ENCODE measurements at regions not wholly inside any gene's neighbourhood (a gene's known extent, or its start where the extent isn't known, plus 50 kb on each side); places are given as distances from the start of the nearest gene placed in this dataset.

DNA sequence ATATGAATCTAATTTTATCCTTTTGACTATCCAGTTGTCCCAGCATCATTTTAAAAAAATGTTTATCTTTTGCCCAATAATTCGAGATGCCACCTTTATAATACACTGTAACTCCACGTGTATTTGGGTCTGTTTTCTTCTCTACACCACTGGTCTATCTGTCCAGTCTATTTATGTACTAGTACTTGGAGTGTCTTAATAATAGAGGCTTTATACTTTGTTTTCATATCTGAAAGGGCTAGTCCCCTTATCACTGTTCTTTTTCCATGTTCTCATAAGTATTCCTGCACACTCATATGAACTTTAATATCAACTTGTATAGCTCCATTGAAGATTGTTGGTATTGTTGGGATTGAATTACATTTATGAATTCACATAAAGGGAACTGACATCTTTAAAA is 101.1 kb upstream of the RMP24 start:
- Histone ChIP-seq H3K27ac (no peak overlapping the region), H3K4me3 (no peak overlapping the region)
- TF ChIP-seq, protein P1, sequence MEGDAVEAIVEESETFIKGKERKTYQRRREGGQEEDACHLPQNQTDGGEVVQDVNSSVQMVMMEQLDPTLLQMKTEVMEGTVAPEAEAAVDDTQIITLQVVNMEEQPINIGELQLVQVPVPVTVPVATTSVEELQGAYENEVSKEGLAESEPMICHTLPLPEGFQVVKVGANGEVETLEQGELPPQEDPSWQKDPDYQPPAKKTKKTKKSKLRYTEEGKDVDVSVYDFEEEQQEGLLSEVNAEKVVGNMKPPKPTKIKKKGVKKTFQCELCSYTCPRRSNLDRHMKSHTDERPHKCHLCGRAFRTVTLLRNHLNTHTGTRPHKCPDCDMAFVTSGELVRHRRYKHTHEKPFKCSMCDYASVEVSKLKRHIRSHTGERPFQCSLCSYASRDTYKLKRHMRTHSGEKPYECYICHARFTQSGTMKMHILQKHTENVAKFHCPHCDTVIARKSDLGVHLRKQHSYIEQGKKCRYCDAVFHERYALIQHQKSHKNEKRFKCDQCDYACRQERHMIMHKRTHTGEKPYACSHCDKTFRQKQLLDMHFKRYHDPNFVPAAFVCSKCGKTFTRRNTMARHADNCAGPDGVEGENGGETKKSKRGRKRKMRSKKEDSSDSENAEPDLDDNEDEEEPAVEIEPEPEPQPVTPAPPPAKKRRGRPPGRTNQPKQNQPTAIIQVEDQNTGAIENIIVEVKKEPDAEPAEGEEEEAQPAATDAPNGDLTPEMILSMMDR (IDR thresholded peaks at IDR 0.05): no peak
- DNase-seq (ENCODE audit: low spot score): no peak

- TF ChIP-seq, protein P1 (IDR thresholded peaks at IDR 0.05): no peak
- Histone ChIP-seq H3K27ac (no peak overlapping the region), H3K4me3 (no peak overlapping the region)
- no peak for DNase-seq (ENCODE audit: low spot score)
Observed at GRCh38 chr18:35875566-35875965, 96.9 kb upstream of the RMP24 start.

DNA sequence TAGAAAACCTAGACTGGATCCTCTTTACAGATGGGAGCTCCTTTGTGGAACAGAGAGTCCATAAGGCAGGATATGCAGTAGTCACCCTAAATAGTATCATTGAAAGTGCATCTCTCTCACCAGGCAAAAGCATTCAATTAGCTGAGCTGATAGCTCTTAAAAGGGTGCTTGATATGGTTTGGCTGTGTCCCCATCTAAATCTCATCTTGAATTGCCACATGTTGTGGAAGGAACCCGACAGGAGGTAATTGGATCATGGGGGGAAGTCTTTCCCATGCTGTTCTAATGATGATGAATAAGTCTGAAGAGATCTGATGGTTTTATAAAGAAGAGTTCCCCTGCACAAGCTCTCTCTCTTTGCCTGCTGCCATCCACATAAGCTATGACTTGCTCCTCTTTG is 96.2 kb upstream of the RMP24 start:
- TF ChIP-seq, protein P1 (IDR thresholded peaks at IDR 0.05): no peak
- no peak overlapping the region for H3K4me3 ChIP-seq

DNA sequence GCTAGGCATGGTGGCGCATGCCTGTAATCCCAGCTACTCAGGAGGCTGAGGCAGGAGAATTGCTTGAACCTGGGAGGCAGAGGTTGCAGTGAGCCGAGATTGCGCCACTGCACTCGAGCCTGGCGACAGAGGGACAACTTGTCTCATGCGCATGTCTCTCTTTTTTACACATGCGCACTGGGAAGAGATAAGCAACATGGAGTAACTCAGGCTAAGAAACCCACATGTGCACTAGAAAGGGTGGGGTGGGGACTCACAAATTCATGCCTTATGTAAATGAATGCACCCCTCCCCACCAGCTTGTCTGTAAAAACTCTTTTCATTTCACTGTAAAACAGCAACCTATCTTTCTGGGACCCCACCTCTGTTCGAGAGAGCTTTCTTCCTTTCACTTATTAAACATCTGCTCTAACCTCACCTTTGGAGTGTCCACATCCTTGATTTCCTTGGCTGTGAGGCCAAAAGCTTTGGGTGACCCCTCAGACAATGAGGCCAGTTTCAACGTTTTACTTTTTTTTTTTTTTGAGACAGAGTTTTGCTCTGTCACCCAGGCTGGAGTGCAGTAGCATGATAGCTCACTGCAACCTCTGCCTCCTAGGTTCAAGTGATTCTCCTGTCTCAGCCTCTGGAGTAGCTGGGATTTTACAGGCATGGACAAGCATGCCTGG is 91.6 kb upstream of the RMP24 start:
- TF ChIP-seq, protein P1 (IDR thresholded peaks at IDR 0.05): no peak
- Histone ChIP-seq H3K27ac (no peak overlapping the region), H3K4me3 (no peak overlapping the region)
- DNase-seq (ENCODE audit: low spot score): no peak

More for the DNA sequence above, 96.2 kb upstream of the RMP24 start:
- no peak for DNase-seq (ENCODE audit: low spot score)
- H3K27ac ChIP-seq: no peak overlapping the region

DNA sequence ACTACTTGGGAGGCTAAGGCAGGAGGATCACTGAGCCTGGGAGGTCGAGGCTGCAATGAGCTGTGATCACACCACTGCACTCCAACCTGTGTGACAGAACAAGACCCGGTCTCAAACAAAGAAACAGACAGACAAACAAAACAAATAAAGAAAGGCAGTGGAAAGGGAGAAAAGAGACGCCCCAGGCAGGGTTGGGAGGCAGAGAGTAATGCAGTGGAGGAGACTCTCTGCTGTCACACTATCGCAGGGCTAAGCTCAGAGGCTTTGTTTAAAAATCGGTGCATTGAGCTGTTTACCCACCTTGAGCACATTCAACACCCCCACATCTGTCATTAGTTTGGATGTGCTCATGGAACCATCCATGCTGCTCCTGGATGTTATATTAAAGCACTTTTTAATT is 84.2 kb upstream of the RMP24 start:
- TF ChIP-seq, protein P1 (IDR thresholded peaks at IDR 0.05): no peak
- no peak overlapping the region for H3K4me3 ChIP-seq
- no peak for DNase-seq (ENCODE audit: low spot score)
- no peak overlapping the region for H3K27ac ChIP-seq

- no peak overlapping the region for H3K4me3 ChIP-seq
- no peak for DNase-seq (ENCODE audit: low spot score)
- TF ChIP-seq, protein P1 (IDR thresholded peaks at IDR 0.05): no peak
- H3K27ac ChIP-seq: no peak overlapping the region
Observed at GRCh38 chr18:35889677-35890076, 82.8 kb upstream of the RMP24 start.

- no peak overlapping the region for H3K27ac ChIP-seq
- TF ChIP-seq, protein P1 (IDR thresholded peaks at IDR 0.05): no peak
- H3K4me3 ChIP-seq: no peak overlapping the region
- no peak for DNase-seq (ENCODE audit: low spot score)
Observed at GRCh38 chr18:35890323-35890722, 82.2 kb upstream of the RMP24 start.
